ENCODE measurements at regions not wholly inside any gene's neighbourhood (a gene's known extent, or its start where the extent isn't known, plus 50 kb on each side); places are given as distances from the start of the nearest gene placed in this dataset.

GRCh38 chr9:79250806-79251205 lies 321.0 kb upstream of the TLE4 start:
- no peak for TF ChIP-seq PKNOX1 (IDR thresholded peaks at IDR 0.05)
- TF ChIP-seq FOXK2 (IDR thresholded peaks at IDR 0.05), result no peak
- no peak for TF ChIP-seq ELF4 (IDR thresholded peaks at IDR 0.05)
- TF ChIP-seq ARNT (IDR thresholded peaks at IDR 0.05), result no peak
- no peak for TF ChIP-seq SP1 (IDR thresholded peaks at IDR 0.05)
- TF ChIP-seq HDGF (IDR thresholded peaks at IDR 0.05; ENCODE audit: borderline replicate concordance), result no peak
- no peak for TF ChIP-seq FOXA1 (IDR thresholded peaks at IDR 0.05)
- no peak for TF ChIP-seq CTBP1 (IDR thresholded peaks at IDR 0.05; ENCODE audit: borderline replicate concordance)
- TF ChIP-seq TARDBP (IDR thresholded peaks at IDR 0.05), result no peak
- no peak for TF ChIP-seq BHLHE40 (IDR thresholded peaks at IDR 0.05; ENCODE audit: borderline replicate concordance)
- no peak for TF ChIP-seq LEF1 (IDR thresholded peaks at IDR 0.05; ENCODE audit: borderline replicate concordance)
- ChIA-PET POLR2A (no interaction called here), CTCF (no interaction called here)
- DNase-seq (ENCODE audit: extremely low spot score), result no peak

- ChIA-PET POLR2A (interaction anchor here (0.7 to 4.1 kb wide), 7 partner anchors 9 to 317 kb away, joined by 3 to 59 read pairs (median 4); partner anchors contain the start of gene TLE4), CTCF (interaction anchor here (0.6 to 2.8 kb wide), 47 partner anchors 8 to 1628 kb away, joined by 3 to 21 read pairs (median 4); partner anchors contain the start of gene TLE4)
- TF ChIP-seq FOXK2 (IDR thresholded peaks at IDR 0.05) (no peak), SP1 (IDR thresholded peaks at IDR 0.05) (no peak)
- DNase-seq (ENCODE audit: extremely low spot score), result peak; percentile 77
Observed at GRCh38 chr9:79254900-79255650, 316.7 kb upstream of the TLE4 start.

- POLR2A ChIA-PET, result interaction anchor here (1.1 to 4.1 kb wide), 6 partner anchors 8 to 318 kb away, joined by 3 to 59 read pairs (median 4); partner anchors contain the start of gene TLE4
- CTCF ChIA-PET, result interaction anchor here (0.6 to 2.8 kb wide), 35 partner anchors 9 to 640 kb away, joined by 3 to 21 read pairs (median 4); partner anchors contain the start of gene TLE4
- TF ChIP-seq ZNF384 (IDR thresholded peaks at IDR 0.05) (no peak), SUZ12 (IDR thresholded peaks at IDR 0.05) (no peak), ELF4 (IDR thresholded peaks at IDR 0.05) (no peak), SP1 (IDR thresholded peaks at IDR 0.05) (no peak), FOXK2 (IDR thresholded peaks at IDR 0.05) (no peak), L3MBTL2 (conservative IDR thresholded peaks at IDR 0.05) (no peak), CTBP1 (IDR thresholded peaks at IDR 0.05; ENCODE audit: borderline replicate concordance) (no peak), FOXA1 (IDR thresholded peaks at IDR 0.05) (no peak), BHLHE40 (IDR thresholded peaks at IDR 0.05; ENCODE audit: borderline replicate concordance) (no peak), NFRKB (IDR thresholded peaks at IDR 0.05) (no peak), HDGF (IDR thresholded peaks at IDR 0.05; ENCODE audit: borderline replicate concordance) (no peak), TARDBP (IDR thresholded peaks at IDR 0.05) (no peak), ARNT (IDR thresholded peaks at IDR 0.05) (no peak), FOXM1 (IDR thresholded peaks at IDR 0.05; ENCODE audit: borderline replicate concordance) (no peak)
- DNase-seq (ENCODE audit: extremely low spot score), result no peak
Observed at GRCh38 chr9:79255651-79256260, 316.0 kb upstream of the TLE4 start.

- peak; percentile 98 for DNase-seq (ENCODE audit: extremely low spot score)
- TF ChIP-seq HDGF (IDR thresholded peaks at IDR 0.05; ENCODE audit: borderline replicate concordance) (no peak), FOXA1 (IDR thresholded peaks at IDR 0.05) (no peak), FOXK2 (IDR thresholded peaks at IDR 0.05) (no peak), BHLHE40 (IDR thresholded peaks at IDR 0.05; ENCODE audit: borderline replicate concordance) (no peak)
- ChIA-PET POLR2A (interaction anchor here (0.7 to 4.1 kb wide), 8 partner anchors 13 to 317 kb away, joined by 3 to 59 read pairs (median 4); partner anchors contain the start of gene TLE4), CTCF (interaction anchor here (0.6 to 2.8 kb wide), 7 partner anchors 12 to 175 kb away, joined by 3 to 20 read pairs (median 3); no protein-coding TSS in a partner anchor)
Observed at GRCh38 chr9:79256691-79257213, 315.0 kb upstream of the TLE4 start.

GRCh38 chr9:79257228-79257781 lies 314.5 kb upstream of the TLE4 start:
- DNase-seq (ENCODE audit: extremely low spot score), result peak; percentile 83
- no peak for TF ChIP-seq ARNT (IDR thresholded peaks at IDR 0.05)
- no peak for TF ChIP-seq HDGF (IDR thresholded peaks at IDR 0.05; ENCODE audit: borderline replicate concordance)
- no peak for TF ChIP-seq L3MBTL2 (conservative IDR thresholded peaks at IDR 0.05)
- ChIA-PET POLR2A (interaction anchor here (0.8 to 4.1 kb wide), 6 partner anchors 12 to 314 kb away, joined by 3 to 59 read pairs (median 4); partner anchors contain the start of gene TLE4), CTCF (interaction anchor here (0.8 to 1.3 kb wide), 2 partner anchors 35 to 127 kb away, joined by 3 read pairs; no protein-coding TSS in a partner anchor)

GRCh38 chr9:79257790-79258351 lies 313.9 kb upstream of the TLE4 start:
- no peak for TF ChIP-seq FOXM1 (IDR thresholded peaks at IDR 0.05; ENCODE audit: borderline replicate concordance)
- TF ChIP-seq FOXK2 (IDR thresholded peaks at IDR 0.05), result no peak
- TF ChIP-seq TARDBP (IDR thresholded peaks at IDR 0.05), result no peak
- no peak for TF ChIP-seq BHLHE40 (IDR thresholded peaks at IDR 0.05; ENCODE audit: borderline replicate concordance)
- no peak for TF ChIP-seq HDGF (IDR thresholded peaks at IDR 0.05; ENCODE audit: borderline replicate concordance)
- TF ChIP-seq ELF4 (IDR thresholded peaks at IDR 0.05), result no peak
- TF ChIP-seq SUZ12 (IDR thresholded peaks at IDR 0.05), result no peak
- TF ChIP-seq FOXA1 (IDR thresholded peaks at IDR 0.05), result no peak
- no peak for TF ChIP-seq L3MBTL2 (conservative IDR thresholded peaks at IDR 0.05)
- TF ChIP-seq ARNT (IDR thresholded peaks at IDR 0.05), result no peak
- no peak for TF ChIP-seq NFRKB (IDR thresholded peaks at IDR 0.05)
- no peak for TF ChIP-seq CTBP1 (IDR thresholded peaks at IDR 0.05; ENCODE audit: borderline replicate concordance)
- no peak for TF ChIP-seq SP1 (IDR thresholded peaks at IDR 0.05)
- no peak for TF ChIP-seq ZNF384 (IDR thresholded peaks at IDR 0.05)
- TF ChIP-seq LEF1 (IDR thresholded peaks at IDR 0.05; ENCODE audit: borderline replicate concordance), result no peak
- TF ChIP-seq PKNOX1 (IDR thresholded peaks at IDR 0.05), result no peak
- ChIA-PET POLR2A (interaction anchor here (1.9 to 4.1 kb wide), 3 partner anchors 11 to 314 kb away, joined by 11 to 59 read pairs (median 11); partner anchors contain the start of gene TLE4), CTCF (no interaction called here)
- DNase-seq (ENCODE audit: extremely low spot score), result peak; percentile 75
